Activated T-helper 9 cell treated with anti-CD3 and anti-CD28 coated beads, Interleukin-2, amount 50 U/mL, for 16 hours (primary cell): ENCODE measurements at regions not wholly inside any gene's neighbourhood (a gene's known extent, or its start where the extent isn't known, plus 50 kb on each side); places are given as distances from the start of the nearest gene placed in this dataset.
"Not testable (repeated sequence)": the region's sequence is repeated elsewhere in the genome, so short reads cannot be mapped to it uniquely, and the experiment has no call there.

Source experiments
- DNase-seq: peaks from one replicate; pipeline ENCODE4 v3.0.0-alpha.2; 2020; ENCODE audit warnings: low read depth

- no peak for DNase-seq
Observed at GRCh38 chr6:170096191-170096802, 194.6 kb downstream of the DLL1 start.

GRCh38 chr6:170095273-170095981 lies 195.5 kb downstream of the DLL1 start:
- no peak for DNase-seq

- DNase-seq, result no peak
Observed at GRCh38 chr6:170094686-170095272, 196.1 kb downstream of the DLL1 start.

GRCh38 chr6:170093658-170094596 lies 197.0 kb downstream of the DLL1 start:
- no peak for DNase-seq

- DNase-seq, result no peak
Observed at GRCh38 chr6:170093276-170093657, 197.6 kb downstream of the DLL1 start.

GRCh38 chr6:170092826-170093225 lies 198.1 kb downstream of the DLL1 start:
- DNase-seq, result no peak

GRCh38 chr6:170091639-170092579 lies 199.0 kb downstream of the DLL1 start:
- DNase-seq, result no peak

GRCh38 chr6:170091000-170091638 lies 199.8 kb downstream of the DLL1 start:
- DNase-seq, result no peak

- no peak for DNase-seq
Observed at GRCh38 chr6:170090561-170090960, 200.3 kb downstream of the DLL1 start.

- no peak for DNase-seq
Observed at GRCh38 chr6:170089963-170090362, 200.9 kb downstream of the DLL1 start.

GRCh38 chr6:170088582-170088955 lies 202.3 kb downstream of the DLL1 start:
- DNase-seq, result no peak

GRCh38 chr6:170087941-170088581 lies 202.8 kb downstream of the DLL1 start:
- DNase-seq, result peak; percentile 19

GRCh38 chr6:170087421-170087780 lies 203.5 kb downstream of the DLL1 start:
- not testable (repeated sequence) for DNase-seq

GRCh38 chr6:170086639-170087420 lies 204.0 kb downstream of the DLL1 start:
- no peak for DNase-seq

GRCh38 chr6:170085475-170086401 lies 205.1 kb downstream of the DLL1 start:
- DNase-seq, result no peak

GRCh38 chr6:170084166-170084730 lies 206.6 kb downstream of the DLL1 start:
- DNase-seq, result no peak

GRCh38 chr6:170083236-170084051 lies 207.4 kb downstream of the DLL1 start:
- DNase-seq, result no peak
